Ecto neural progenitor cell (in vitro differentiated cells): ENCODE measurements at regions not wholly inside any gene's neighbourhood (a gene's known extent, or its start where the extent isn't known, plus 50 kb on each side); places are given as distances from the start of the nearest gene placed in this dataset.
A peak's percentile ranks its signal among the peaks of the same experiment; 100 is the strongest.
"Not testable (repeated sequence)": the region's sequence is repeated elsewhere in the genome, so short reads cannot be mapped to it uniquely, and the experiment has no call there.

Source experiments
- DNase-seq: peaks from one replicate; pipeline ENCODE4 v3.0.0-alpha.2; 2018; ENCODE audit warnings: low spot score

DNA sequence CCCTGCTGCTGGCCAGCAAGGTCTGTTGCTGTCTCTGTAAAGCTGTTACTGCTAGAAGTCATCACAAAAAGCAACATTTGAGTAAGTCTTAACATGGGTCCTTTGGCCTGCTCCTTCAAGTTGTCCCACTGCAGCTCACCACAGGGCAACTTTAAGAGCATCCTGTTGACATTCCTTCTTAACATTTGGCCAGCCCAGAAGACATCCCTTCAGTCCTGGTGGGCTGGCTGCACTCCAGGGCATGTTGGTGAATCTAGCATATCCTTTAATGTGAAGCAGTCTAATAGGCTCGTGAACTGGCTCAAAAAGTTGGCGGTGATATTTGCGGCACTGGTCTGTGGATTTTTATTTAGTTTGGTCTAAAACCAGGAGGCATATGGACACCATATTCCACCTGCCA, 92.2 kb upstream of the MAML3 start:
- DNase-seq, result no peak

- no peak for DNase-seq
Measured at GRCh38 chr4:140244328-140244727, 90.3 kb upstream of the MAML3 start.

DNA sequence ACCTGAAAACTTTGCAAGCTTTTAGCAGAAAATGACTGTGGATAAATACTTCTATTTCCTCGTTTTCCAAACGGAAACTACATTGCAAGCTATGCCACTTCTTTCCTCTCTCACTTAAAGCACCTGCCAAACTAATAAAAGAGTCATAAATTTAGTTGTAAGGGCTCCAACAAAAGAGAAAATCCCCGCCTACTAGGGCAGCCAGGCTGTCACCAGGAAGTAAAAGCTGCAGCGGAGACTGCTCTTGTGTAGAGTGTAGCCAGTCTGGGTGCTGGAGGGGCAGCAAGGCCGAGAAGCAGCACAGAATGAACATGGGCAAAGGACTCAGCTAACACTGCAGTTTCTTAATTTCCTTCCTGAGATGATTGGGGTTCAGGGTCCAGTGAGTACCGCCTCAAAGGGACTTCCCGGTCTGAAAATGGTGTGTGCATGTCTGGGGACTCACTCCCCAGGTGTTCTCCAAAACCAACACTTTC, 89.3 kb upstream of the MAML3 start:
- no peak for DNase-seq

- DNase-seq, result no peak
Measured at GRCh38 chr4:140242357-140243277, 88.6 kb upstream of the MAML3 start.

GRCh38 chr4:140240237-140240636, 86.3 kb upstream of the MAML3 start:
- DNase-seq, result no peak

- DNase-seq, result no peak
Measured at GRCh38 chr4:140239311-140239710, 85.3 kb upstream of the MAML3 start.

- DNase-seq, result peak; percentile 70
Measured at GRCh38 chr4:140238351-140239056, 84.5 kb upstream of the MAML3 start.

- peak; percentile 86 for DNase-seq
Measured at GRCh38 chr4:140237616-140238350, 83.8 kb upstream of the MAML3 start.

DNA sequence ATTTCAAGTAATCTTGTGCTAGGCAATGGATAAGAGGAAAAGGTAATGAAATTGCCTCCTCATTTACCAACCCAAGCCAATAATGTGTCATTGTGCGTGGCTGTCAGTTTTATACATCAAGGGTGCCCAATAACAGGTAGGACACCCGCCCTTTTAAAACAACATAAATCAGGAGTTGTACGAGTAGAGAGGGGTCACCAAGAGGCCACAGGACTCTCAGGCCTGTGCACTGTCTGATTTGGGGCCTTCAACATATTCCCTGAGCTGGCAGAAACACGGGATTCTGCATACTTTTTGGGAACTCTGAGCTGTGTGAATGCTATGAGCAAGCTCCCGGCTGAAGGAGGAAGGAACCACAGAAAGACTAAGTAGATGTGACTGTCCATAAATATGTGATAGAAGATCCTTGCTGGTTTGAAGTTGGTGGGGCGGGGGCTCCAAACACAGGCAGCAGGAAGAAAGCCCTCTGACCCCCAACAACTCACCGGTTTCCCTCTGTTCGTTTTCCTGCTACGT, 82.7 kb upstream of the MAML3 start:
- DNase-seq, result no peak

- DNase-seq, result no peak
Measured at GRCh38 chr4:140234697-140235060, 80.7 kb upstream of the MAML3 start.

DNA sequence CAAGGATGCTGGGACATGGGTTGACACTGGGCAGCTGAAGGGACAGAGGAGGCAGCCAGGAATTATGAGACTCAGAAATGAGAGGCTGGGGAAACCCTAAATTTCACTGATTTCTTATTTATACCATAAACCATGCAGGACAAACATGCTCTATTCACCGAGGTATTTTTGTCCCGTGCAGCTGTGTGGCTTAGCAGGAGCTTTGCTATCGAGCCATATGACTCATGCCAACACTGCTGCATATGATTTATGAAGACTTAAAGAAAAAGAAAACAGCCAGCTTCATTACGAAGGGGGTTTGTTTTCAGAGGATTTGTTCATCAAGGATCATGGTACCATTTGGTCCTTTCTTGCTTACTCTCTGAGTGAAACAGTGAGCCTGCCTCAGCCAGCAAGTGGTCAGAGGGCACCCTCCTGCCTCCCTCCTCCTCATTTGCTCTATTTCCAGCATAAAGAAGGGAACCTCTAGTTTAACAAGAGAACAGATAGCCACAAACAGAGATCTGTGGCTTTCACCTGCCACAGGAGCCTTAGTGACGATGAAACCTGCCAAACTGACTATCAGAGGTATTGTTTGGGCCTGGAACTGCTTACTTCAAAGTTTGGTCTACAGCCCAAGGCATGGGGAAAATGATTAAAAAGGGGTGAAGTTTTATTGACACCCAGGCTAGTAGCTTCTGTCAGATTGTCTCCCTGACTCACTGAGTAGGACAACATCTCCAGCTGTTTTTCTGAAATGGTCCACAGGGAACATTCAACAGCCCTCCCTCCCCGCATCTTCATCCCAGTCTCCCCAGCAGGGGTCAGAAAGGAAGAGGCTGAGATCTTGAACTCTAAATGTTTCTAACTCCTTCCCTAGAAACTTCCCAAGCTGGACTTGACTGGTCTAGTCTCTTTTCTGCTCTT, 80.1 kb upstream of the MAML3 start:
- no peak for DNase-seq

- DNase-seq, result no peak
Measured at GRCh38 chr4:140229881-140230280, 75.9 kb upstream of the MAML3 start.

DNA sequence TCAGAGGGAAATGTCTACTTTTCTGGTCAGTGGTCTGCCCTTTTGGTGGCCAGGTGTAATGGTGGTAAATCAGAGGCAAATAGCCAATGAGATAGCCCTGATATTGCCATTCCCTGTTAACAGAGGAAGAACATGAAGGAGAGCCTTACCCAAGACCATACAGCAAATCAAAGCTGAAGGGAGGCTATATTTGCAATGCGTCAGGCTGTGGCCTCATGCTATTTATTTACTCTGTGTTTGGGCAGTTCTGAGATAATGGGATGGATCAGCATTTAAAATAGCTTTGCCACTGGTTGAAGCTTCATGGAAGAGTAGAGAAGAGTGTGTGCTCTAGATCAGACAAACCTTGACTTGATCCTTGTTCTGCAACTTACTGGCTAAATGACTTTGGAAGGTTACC, 73.3 kb upstream of the MAML3 start:
- no peak for DNase-seq

- no peak for DNase-seq
Measured at GRCh38 chr4:140223056-140223810, 69.2 kb upstream of the MAML3 start.

DNA sequence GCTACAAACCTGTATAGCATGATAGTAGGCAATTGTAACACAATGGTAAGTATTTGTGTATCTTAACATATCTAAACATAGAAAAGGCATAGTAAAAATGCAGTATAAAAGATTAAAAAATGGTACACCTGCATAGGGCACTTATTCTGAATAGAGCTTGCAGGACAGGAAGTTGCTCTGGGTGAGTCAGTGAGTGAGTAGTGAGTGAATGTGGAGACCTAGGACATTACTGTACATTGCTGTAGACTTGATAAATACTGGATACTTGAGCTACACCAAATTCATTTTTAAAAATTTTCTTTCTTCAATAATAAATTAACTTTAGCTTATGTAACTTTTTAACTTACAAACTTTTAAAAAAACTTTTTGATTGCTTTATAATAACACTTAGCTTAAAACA, 68.2 kb upstream of the MAML3 start:
- DNase-seq, result no peak

DNA sequence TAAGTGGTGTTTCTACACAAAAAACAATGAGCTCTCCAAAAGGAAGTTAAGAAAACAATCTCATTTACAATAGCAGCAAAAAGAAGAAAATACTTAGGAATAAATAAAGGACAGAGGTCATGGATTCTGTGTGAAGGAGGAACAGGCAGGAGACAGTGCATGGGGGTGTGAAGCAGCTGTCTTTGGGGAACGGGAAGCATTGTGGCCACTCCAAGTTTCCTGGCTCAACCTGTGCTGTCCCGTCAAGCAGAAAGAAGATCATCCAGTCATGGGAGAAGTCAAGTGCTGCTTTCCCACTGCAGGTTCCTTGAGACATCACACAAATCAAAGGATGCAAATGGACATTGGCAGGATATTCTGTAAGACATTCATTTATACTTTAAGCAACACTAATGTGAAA, 66.1 kb upstream of the MAML3 start:
- DNase-seq, result no peak

DNA sequence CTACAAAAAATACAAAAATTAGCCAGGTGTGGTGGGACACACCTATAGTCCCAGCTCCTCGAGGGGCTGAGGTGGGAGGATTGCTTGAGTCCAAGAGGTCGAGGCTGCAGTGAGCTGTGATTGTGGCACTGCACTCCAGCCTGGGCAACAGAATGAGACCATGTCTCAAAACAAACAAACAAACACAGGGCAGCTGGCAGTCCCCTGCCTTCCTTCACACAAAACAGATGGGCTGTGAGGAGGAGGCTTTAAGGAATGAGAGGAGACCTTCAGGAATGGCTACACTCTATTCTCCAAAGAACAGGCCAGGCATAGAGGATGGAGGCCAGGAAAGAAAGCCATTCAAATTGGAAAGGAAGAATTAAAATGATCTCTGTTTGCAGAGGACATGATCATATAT, 65.6 kb upstream of the MAML3 start:
- no peak for DNase-seq

- DNase-seq, result not testable (repeated sequence)
Measured at GRCh38 chr4:140219070-140219469, 65.1 kb upstream of the MAML3 start.

- DNase-seq, result no peak
Measured at GRCh38 chr4:140213749-140214148, 59.8 kb upstream of the MAML3 start.

DNA sequence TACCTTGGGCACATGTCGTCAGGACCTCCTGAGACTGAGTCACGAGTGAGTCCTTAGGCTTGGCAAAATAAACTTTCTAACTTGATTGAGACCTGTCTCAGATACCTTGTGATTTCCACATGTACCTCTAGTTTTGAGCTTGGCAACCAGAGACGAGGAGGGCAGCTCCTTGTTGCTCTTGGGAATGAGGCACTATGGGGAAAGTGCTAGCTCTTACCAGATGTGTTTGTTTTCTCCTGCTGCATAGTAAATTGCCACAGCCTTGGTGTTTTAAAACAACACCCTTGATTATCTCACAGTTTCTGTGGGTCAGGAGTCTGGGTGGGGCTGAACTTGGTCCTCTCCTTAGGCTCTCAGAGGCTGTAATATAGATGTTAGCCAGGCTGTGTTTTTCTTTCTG, 59.1 kb upstream of the MAML3 start:
- no peak for DNase-seq

- DNase-seq, result no peak
Measured at GRCh38 chr4:140212646-140213045, 58.7 kb upstream of the MAML3 start.
